Panc1 (cell line): ENCODE measurements at regions not wholly inside any gene's neighbourhood (a gene's known extent, or its start where the extent isn't known, plus 50 kb on each side); places are given as distances from the start of the nearest gene placed in this dataset.

ENCODE experiments used
- ATAC-seq: fragments of 200-7000 bp; cut with Tn5 transposase; 2 replicates; pipeline ENCODE4 v1.9.1; 2020; ENCODE audit warnings: mild to moderate bottlenecking, moderate library complexity
- BruUV-seq: library from RNA; stranded (reverse); fragments of 400-500 nt; replicated peaks from 2 replicates; lab custom pipeline; 2021; lab: Mats Ljungman, UMichigan
- CTCF ChIA-PET: fragments of 300-600 bp; sonication (Branson Sonifier 250); formaldehyde crosslinking; loops from one replicate; lab custom pipeline; 2022; ENCODE audit warnings: antibody characterized with exemption; lab: Charles Lee
- POLR2A ChIA-PET: fragments of 300-600 bp; sonication (Branson Sonifier 250); formaldehyde crosslinking; loops from one replicate; lab custom pipeline; 2022; ENCODE audit warnings: antibody characterized with exemption; lab: Charles Lee
- DNase-seq: peaks from one replicate; pipeline ENCODE4 v3.0.0-alpha.2; 2010; ENCODE audit warnings: low read depth, low spot score
- H3K27ac ChIP-seq: 2 replicates; pipeline ENCODE4 v1.5.1; 2011; ENCODE audit warnings: mild to moderate bottlenecking, low read length, inconsistent platforms
- H3K27me3 ChIP-seq: fragments of 200-500 bp; sonication (Bioruptor generic); 2 replicates; pipeline ENCODE4 v1.6.0; 2014; ENCODE audit warnings: low read length, inconsistent platforms; ENCODE audit not compliant: control insufficient read depth, insufficient read depth
- H3K36me3 ChIP-seq: fragments of 200-500 bp; sonication (Bioruptor generic); 2 replicates; pipeline ENCODE4 v1.5.1; 2014; ENCODE audit warnings: inconsistent platforms, mild to moderate bottlenecking, low read length, moderate library complexity; ENCODE audit not compliant: control insufficient read depth, insufficient read depth
- H3K4me1 ChIP-seq: 2 replicates; pipeline ENCODE4 v1.5.1; 2011; ENCODE audit warnings: inconsistent platforms, mild to moderate bottlenecking, low read length, moderate library complexity; ENCODE audit not compliant: control insufficient read depth, insufficient read depth
- H3K4me3 ChIP-seq, 2 experiments: 2 replicates each; pipeline ENCODE4 v1.5.1; 2011 to 2012; ENCODE audit warnings: low read depth in 2 of 2, low read length in 2 of 2, mild to moderate bottlenecking in 2 of 2, inconsistent platforms in 1 of 2, moderate library complexity in 1 of 2
- H3K9me3 ChIP-seq: fragments of 200-500 bp; sonication (Bioruptor generic); 2 replicates; pipeline ENCODE4 v1.5.1; 2014; ENCODE audit warnings: low read depth, mild to moderate bottlenecking, inconsistent platforms, low read length, moderate library complexity; ENCODE audit not compliant: control insufficient read depth, insufficient read depth
- CTCF ChIP-seq: fragments of 450-650 bp; IDR thresholded peaks from 2 replicates; pipeline ENCODE4 v1.5.1; 2017; ENCODE audit warnings: mild to moderate bottlenecking
- POLR2AphosphoS5 ChIP-seq: IDR thresholded peaks from 2 replicates; pipeline ENCODE4 v1.6.1; 2012; ENCODE audit warnings: mild to moderate bottlenecking, low read depth, low read length, moderate library complexity
- REST ChIP-seq, 2 experiments: IDR thresholded peaks; 2 replicates each; pipeline ENCODE4 v1.6.1; 2011 to 2012; ENCODE audit warnings: low read depth in 2 of 2, control low read depth in 1 of 2, low read length in 1 of 2, mild to moderate bottlenecking in 1 of 2, moderate library complexity in 1 of 2; ENCODE audit not compliant: insufficient read depth in 1 of 2
- SIN3A ChIP-seq: IDR thresholded peaks from 2 replicates; pipeline ENCODE4 v1.6.1; 2012; ENCODE audit warnings: low read depth, mild to moderate bottlenecking, low read length, moderate library complexity, borderline replicate concordance; ENCODE audit not compliant: insufficient read depth
- TCF7L2 ChIP-seq: IDR thresholded peaks from 2 replicates; pipeline ENCODE4 v1.6.1; 2011; ENCODE audit warnings: mild to moderate bottlenecking, low read depth, low read length, inconsistent platforms
- in situ Hi-C: cut with HindIII; loops from 2 replicates; pipeline ENCODE4 v1.10.0; 2016; ENCODE audit warnings: low sequenced_read_pairs, low pct_unique_long_range_greater_than_20kb
- intact Hi-C: fragments of 100-400 bp; cut with micrococcal nuclease; formaldehyde crosslinking; loops from one replicate; pipeline ENCODE4 v1.10.0; 2022; ENCODE audit not compliant: unreplicated experiment

GRCh38 chr20:51305316-51306052, 237.0 kb downstream of the NFATC2 start:
- Histone ChIP-seq H3K36me3 (no peaks in the 10 kb centered on the region), H3K4me3 (no peak overlapping the region), H3K4me1 (no peaks in the 10 kb centered on the region), H3K27me3 (no peaks in the 10 kb centered on the region), H3K27ac (no peak overlapping the region), H3K9me3 (no peaks in the 10 kb centered on the region; the same call in 1 of the 2 replicates)
- no peak for TF ChIP-seq CTCF
- no peak for TF ChIP-seq TCF7L2
- TF ChIP-seq SIN3A: no peak
- no peak for TF ChIP-seq POLR2AphosphoS5
- TF ChIP-seq REST (IDR thresholded peaks at IDR 0.05; ENCODE audit: insufficient read depth in 1 of 2, low read depth in 2 of 2, low read length in 1 of 2): no peak
- intact Hi-C loops: loop anchor here (2.0 to 5.0 kb wide), 2 partner anchors 83 to 319 kb away; no protein-coding TSS in a partner anchor
- ATAC-seq (no peak), DNase-seq (no peak)
- in situ Hi-C loops: no loop called here
- CTCF ChIA-PET: interaction anchor here (4.9 kb wide), 1 partner anchor 318 kb away, joined by 37 read pairs; no protein-coding TSS in a partner anchor
- POLR2A ChIA-PET: no interaction called here
- BruUV-seq: no TSS peak

- CTCF ChIA-PET: interaction anchor here (4.9 kb wide), 1 partner anchor 316 kb away, joined by 37 read pairs; no protein-coding TSS in a partner anchor
- Histone ChIP-seq H3K27me3 (no peaks in the 10 kb centered on the region), H3K36me3 (no peaks in the 10 kb centered on the region), H3K4me3 (no peak overlapping the region), H3K9me3 (no peaks in the 10 kb centered on the region; the same call in 1 of the 2 replicates), H3K4me1 (no peaks in the 10 kb centered on the region), H3K27ac (no peak overlapping the region)
- DNase-seq: no peak
- intact Hi-C loops (no loop called here), in situ Hi-C loops (no loop called here)
- no peak for ATAC-seq
- BruUV-seq: no TSS peak
- no peak for TF ChIP-seq TCF7L2
- no peak for TF ChIP-seq SIN3A
- no peak for TF ChIP-seq POLR2AphosphoS5
- no peak for TF ChIP-seq CTCF
- no peak for TF ChIP-seq REST (IDR thresholded peaks at IDR 0.05; ENCODE audit: insufficient read depth in 1 of 2, low read depth in 2 of 2, low read length in 1 of 2)
- POLR2A ChIA-PET: no interaction called here
Observed at GRCh38 chr20:51303731-51304670, 238.5 kb downstream of the NFATC2 start.
